ENCODE measurements at regions not wholly inside any gene's neighbourhood (a gene's known extent, or its start where the extent isn't known, plus 50 kb on each side); places are given as distances from the start of the nearest gene placed in this dataset.

GRCh38 chr1:47547753-47548573, 110.1 kb downstream of the FOXD2 start:
- Histone ChIP-seq H3K4me1 (ENCODE audit: low read depth, poor library complexity, severe bottlenecking) (no peaks in the 10 kb centered on the region), H3K79me2 (ENCODE audit: insufficient read depth, low read depth) (no peaks in the 10 kb centered on the region), H3K27me3 (ENCODE audit: insufficient read depth, low read depth) (no peaks in the 10 kb centered on the region; the same call in 1 of the 2 replicates), H3K36me3 (ENCODE audit: insufficient read depth) (no peaks in the 10 kb centered on the region), H3K4me2 (no peak overlapping the region), H2AFZ (ENCODE audit: low read depth) (no peak overlapping the region), H3K9ac (no peak overlapping the region), H3K4me3 (IDR thresholded peaks at IDR 0.05; ENCODE audit: insufficient read depth, low read depth, low read length) (no peak overlapping the region), H3K27ac (no peak overlapping the region), H4K20me1 (ENCODE audit: insufficient read depth) (no peaks in the 10 kb centered on the region)
- TF ChIP-seq CTCF (conservative IDR thresholded peaks at IDR 0.05; ENCODE audit: low read depth, low read length) = no peak

- Histone ChIP-seq H3K9ac (no peak overlapping the region), H3K79me2 (ENCODE audit: insufficient read depth, low read depth) (no peaks in the 10 kb centered on the region), H2AFZ (ENCODE audit: low read depth) (no peak overlapping the region), H3K4me3 (IDR thresholded peaks at IDR 0.05; ENCODE audit: insufficient read depth, low read depth, low read length) (no peak overlapping the region), H4K20me1 (ENCODE audit: insufficient read depth) (no peaks in the 10 kb centered on the region), H3K36me3 (ENCODE audit: insufficient read depth) (no peaks in the 10 kb centered on the region), H3K4me1 (ENCODE audit: low read depth, poor library complexity, severe bottlenecking) (no peaks in the 10 kb centered on the region), H3K27ac (no peak overlapping the region), H3K27me3 (ENCODE audit: insufficient read depth, low read depth) (no peaks in the 10 kb centered on the region; the same call in 1 of the 2 replicates), H3K4me2 (no peak overlapping the region)
- TF ChIP-seq CTCF (conservative IDR thresholded peaks at IDR 0.05; ENCODE audit: low read depth, low read length) = no peak
These were observed 110.8 kb downstream of the FOXD2 start for GRCh38 chr1:47548637-47549036.

GRCh38 chr1:47549532-47549931, 111.7 kb downstream of the FOXD2 start:
- H3K27ac ChIP-seq = no peak overlapping the region
- TF ChIP-seq CTCF (conservative IDR thresholded peaks at IDR 0.05; ENCODE audit: low read depth, low read length) = no peak
- H3K36me3 ChIP-seq (ENCODE audit: insufficient read depth) = no peaks in the 10 kb centered on the region
- no peak overlapping the region for H2AFZ ChIP-seq (ENCODE audit: low read depth)
- no peaks in the 10 kb centered on the region for H4K20me1 ChIP-seq (ENCODE audit: insufficient read depth)
- no peaks in the 10 kb centered on the region for H3K79me2 ChIP-seq (ENCODE audit: insufficient read depth, low read depth)
- H3K27me3 ChIP-seq (ENCODE audit: insufficient read depth, low read depth) = no peaks in the 10 kb centered on the region; the same call in 1 of the 2 replicates
- H3K4me3 ChIP-seq (IDR thresholded peaks at IDR 0.05; ENCODE audit: insufficient read depth, low read depth, low read length) = no peak overlapping the region
- no peak overlapping the region for H3K9ac ChIP-seq
- no peak overlapping the region for H3K4me2 ChIP-seq
- no peaks in the 10 kb centered on the region for H3K4me1 ChIP-seq (ENCODE audit: low read depth, poor library complexity, severe bottlenecking)

DNA sequence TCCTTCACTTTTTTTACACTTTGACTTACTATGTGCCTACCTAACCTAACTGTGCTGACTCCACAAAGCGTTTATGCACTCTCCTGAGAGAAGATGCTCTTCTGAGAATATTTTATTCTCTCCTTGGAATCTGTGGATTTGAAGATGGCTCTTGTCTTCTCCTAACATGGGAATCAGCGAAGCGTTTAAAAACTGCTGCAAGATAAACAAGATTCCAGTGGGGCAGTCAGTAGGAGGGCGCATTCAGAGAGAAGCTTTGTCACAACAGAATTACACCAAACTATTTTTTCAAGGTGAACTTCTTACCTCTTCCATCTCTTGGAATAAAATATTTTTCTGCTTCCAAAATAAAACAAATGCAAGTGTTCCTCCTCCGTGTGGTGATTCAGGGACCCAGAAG, 113.1 kb downstream of the FOXD2 start:
- TF ChIP-seq CTCF (conservative IDR thresholded peaks at IDR 0.05; ENCODE audit: low read depth, low read length) = no peak

More for the DNA sequence above, 113.1 kb downstream of the FOXD2 start:
- no peak overlapping the region for H3K9ac ChIP-seq
- no peaks in the 10 kb centered on the region for H3K4me1 ChIP-seq (ENCODE audit: low read depth, poor library complexity, severe bottlenecking)
- H3K27ac ChIP-seq = no peak overlapping the region
- H3K4me2 ChIP-seq = no peak overlapping the region
- H2AFZ ChIP-seq (ENCODE audit: low read depth) = no peak overlapping the region
- H4K20me1 ChIP-seq (ENCODE audit: insufficient read depth) = no peaks in the 10 kb centered on the region
- no peaks in the 10 kb centered on the region; the same call in 1 of the 2 replicates for H3K27me3 ChIP-seq (ENCODE audit: insufficient read depth, low read depth)
- no peaks in the 10 kb centered on the region for H3K79me2 ChIP-seq (ENCODE audit: insufficient read depth, low read depth)
- no peak overlapping the region for H3K4me3 ChIP-seq (IDR thresholded peaks at IDR 0.05; ENCODE audit: insufficient read depth, low read depth, low read length)
- H3K36me3 ChIP-seq (ENCODE audit: insufficient read depth) = no peaks in the 10 kb centered on the region
